Left lung (tissue), 4 donors: ENCODE measurements at regions not wholly inside any gene's neighbourhood (a gene's known extent, or its start where the extent isn't known, plus 50 kb on each side); places are given as distances from the start of the nearest gene placed in this dataset.

ENCODE experiments used
- ATAC-seq: fragments of 200-7000 bp; cut with Tn5 transposase; one replicate; pipeline ENCODE4 v1.9.1; 2020; ENCODE audit warnings: moderate library complexity
- DNase-seq, 4 donors: peaks; one replicate each; pipeline ENCODE4 v3.0.0-alpha.2; 2013 to 2020
- H3K27ac ChIP-seq, 2 donors: fragments of 200-600 bp; sonication (generic) in 1 of 2; one replicate each; pipeline versions ENCODE4 v1.5.0 to v1.8.0; 2020 to 2021
- H3K27me3 ChIP-seq, 2 donors: fragments of 200-600 bp; sonication (generic) in 1 of 2; one replicate each; pipeline versions ENCODE4 v1.5.0 to v1.8.0; 2020 to 2021
- H3K36me3 ChIP-seq, 2 donors: fragments of 200-600 bp; sonication (generic) in 1 of 2; one replicate each; pipeline versions ENCODE4 v1.5.0 to v1.8.0; 2020 to 2021
- H3K4me1 ChIP-seq, 2 donors: fragments of 200-600 bp; one replicate each; pipeline ENCODE4 v1.8.0; 2021
- H3K4me3 ChIP-seq, 2 donors: fragments of 200-600 bp; sonication (generic) in 1 of 2; one replicate each; pipeline versions ENCODE4 v1.5.0 to v1.8.0; 2020 to 2021; ENCODE audit warnings: mild to moderate bottlenecking in 1 of 2
- H3K9me3 ChIP-seq, 2 donors: fragments of 200-600 bp; sonication (generic) in 1 of 2; one replicate each; pipeline versions ENCODE4 v1.5.0 to v1.8.0; 2020 to 2021
- intact Hi-C, 2 donors: fragments of 100-400 bp; cut with DNase I; formaldehyde crosslinking; loops; one replicate each; pipeline versions ENCODE4 v1.11.2 to v1.14.2; 2022
- TF ChIP-seq, protein P1 (sequence below), 2 donors: fragments of 200-600 bp; sonication (generic) in 1 of 2; IDR thresholded peaks; one replicate each; pipeline versions ENCODE4 v1.5.0 to v1.8.0; 2021; ENCODE audit warnings: antibody characterized with exemption in 2 of 2
- donor health status: DM: no; HTN: yes; CAD: no.
- donor health status: DM: no; HTN: no; CAD: no.

DNA sequence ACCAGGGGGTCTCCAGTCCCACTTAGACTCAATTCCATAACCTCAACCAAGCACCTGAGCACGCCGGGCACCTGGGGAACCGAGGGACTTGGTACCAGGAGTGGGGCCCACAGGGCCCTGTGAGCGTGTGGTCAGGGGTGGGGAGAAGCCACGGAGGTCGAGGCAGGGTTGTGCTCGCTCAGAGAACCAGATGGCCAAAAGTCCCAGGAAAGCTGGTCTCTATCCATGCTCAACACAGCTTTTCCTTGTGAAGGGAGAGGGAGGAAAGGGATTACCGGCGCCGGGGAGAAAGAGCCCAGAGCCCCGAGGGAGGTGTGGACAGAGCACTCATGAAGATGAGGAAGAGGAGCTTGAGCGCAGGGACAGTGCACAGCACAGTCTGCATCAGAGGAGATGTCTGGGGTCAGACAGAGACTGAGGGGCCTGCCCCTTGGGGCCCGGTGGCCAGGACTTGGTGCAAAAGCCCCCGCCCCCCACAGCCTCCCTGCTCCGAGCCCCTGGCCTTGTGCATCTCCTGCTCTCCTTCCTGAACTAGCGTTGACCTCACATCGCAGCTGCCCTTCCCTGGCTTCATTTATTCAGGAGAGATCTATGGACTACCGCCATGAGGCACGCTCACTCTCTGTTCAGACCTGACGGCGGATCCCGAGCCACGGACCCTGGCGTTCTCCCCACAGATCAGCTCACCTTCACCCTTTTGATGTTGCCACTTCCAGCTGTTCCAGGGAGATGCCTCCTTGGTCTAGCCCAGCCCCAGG is 355.4 kb upstream of the TNRC6C start:
- intact Hi-C loops = no loop called here
- no peaks in the 10 kb centered on the region for H3K27me3 ChIP-seq
- ATAC-seq (no peak), DNase-seq (no peak)
- H3K9me3 ChIP-seq = no peaks in the 10 kb centered on the region
- peak overlapping the region in 1 of 2 donors; percentile 13 for H3K27ac ChIP-seq
- H3K4me1 ChIP-seq = no peaks in the 10 kb centered on the region
- TF ChIP-seq, protein P1, sequence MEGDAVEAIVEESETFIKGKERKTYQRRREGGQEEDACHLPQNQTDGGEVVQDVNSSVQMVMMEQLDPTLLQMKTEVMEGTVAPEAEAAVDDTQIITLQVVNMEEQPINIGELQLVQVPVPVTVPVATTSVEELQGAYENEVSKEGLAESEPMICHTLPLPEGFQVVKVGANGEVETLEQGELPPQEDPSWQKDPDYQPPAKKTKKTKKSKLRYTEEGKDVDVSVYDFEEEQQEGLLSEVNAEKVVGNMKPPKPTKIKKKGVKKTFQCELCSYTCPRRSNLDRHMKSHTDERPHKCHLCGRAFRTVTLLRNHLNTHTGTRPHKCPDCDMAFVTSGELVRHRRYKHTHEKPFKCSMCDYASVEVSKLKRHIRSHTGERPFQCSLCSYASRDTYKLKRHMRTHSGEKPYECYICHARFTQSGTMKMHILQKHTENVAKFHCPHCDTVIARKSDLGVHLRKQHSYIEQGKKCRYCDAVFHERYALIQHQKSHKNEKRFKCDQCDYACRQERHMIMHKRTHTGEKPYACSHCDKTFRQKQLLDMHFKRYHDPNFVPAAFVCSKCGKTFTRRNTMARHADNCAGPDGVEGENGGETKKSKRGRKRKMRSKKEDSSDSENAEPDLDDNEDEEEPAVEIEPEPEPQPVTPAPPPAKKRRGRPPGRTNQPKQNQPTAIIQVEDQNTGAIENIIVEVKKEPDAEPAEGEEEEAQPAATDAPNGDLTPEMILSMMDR (IDR thresholded peaks at IDR 0.05) = no peak
- no peaks in the 10 kb centered on the region for H3K36me3 ChIP-seq
- H3K4me3 ChIP-seq = no peak overlapping the region

- intact Hi-C loops = no loop called here
- Histone ChIP-seq H3K27me3 (no peaks in the 10 kb centered on the region), H3K27ac (no peak overlapping the region), H3K4me3 (no peak overlapping the region), H3K9me3 (no peaks in the 10 kb centered on the region), H3K4me1 (no peaks in the 10 kb centered on the region), H3K36me3 (no peaks in the 10 kb centered on the region)
- TF ChIP-seq, protein P1 (IDR thresholded peaks at IDR 0.05) = no peak
- DNase-seq (no peak), ATAC-seq (no peak)
These were observed 354.1 kb upstream of the TNRC6C start for GRCh38 chr17:77604301-77604972.

- intact Hi-C loops = no loop called here
- no peak for ATAC-seq
- no peaks in the 10 kb centered on the region for H3K4me1 ChIP-seq
- no peaks in the 10 kb centered on the region for H3K27me3 ChIP-seq
- H3K9me3 ChIP-seq = no peaks in the 10 kb centered on the region
- H3K4me3 ChIP-seq = no peak overlapping the region
- TF ChIP-seq, protein P1 (IDR thresholded peaks at IDR 0.05) = no peak
- DNase-seq = no peak
- no peak overlapping the region for H3K27ac ChIP-seq
- H3K36me3 ChIP-seq = no peaks in the 10 kb centered on the region
These were observed 353.6 kb upstream of the TNRC6C start for GRCh38 chr17:77604973-77605313.

- no peak overlapping the region for H3K27ac ChIP-seq
- H3K9me3 ChIP-seq = no peaks in the 10 kb centered on the region
- no peak overlapping the region for H3K4me3 ChIP-seq
- H3K36me3 ChIP-seq = no peaks in the 10 kb centered on the region
- intact Hi-C loops = no loop called here
- no peak for ATAC-seq
- peaks cover 0 to 7% of the 10 kb centered on the region in 2 donors for H3K4me1 ChIP-seq
- TF ChIP-seq, protein P1 (IDR thresholded peaks at IDR 0.05) = no peak
- no peak for DNase-seq
- no peaks in the 10 kb centered on the region for H3K27me3 ChIP-seq
These were observed 352.2 kb upstream of the TNRC6C start for GRCh38 chr17:77606146-77606864.

DNA sequence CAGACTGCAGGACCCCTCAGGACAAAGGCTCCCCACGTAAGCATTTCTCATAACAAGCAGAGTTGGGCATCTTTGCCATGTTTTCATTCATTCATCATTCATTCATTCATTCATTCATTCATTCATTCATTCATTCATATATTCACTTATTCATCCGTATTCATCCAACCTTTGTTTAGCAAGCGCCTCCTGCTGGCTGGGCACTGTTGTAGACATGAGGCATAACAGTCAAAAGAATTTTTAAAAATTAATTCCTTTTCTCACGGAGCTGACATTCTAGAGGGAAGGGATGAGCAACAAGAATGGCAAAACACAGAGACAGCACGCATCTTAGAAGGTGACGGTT is 351.7 kb upstream of the TNRC6C start:
- intact Hi-C loops = no loop called here
- Histone ChIP-seq H3K27ac (no peak overlapping the region), H3K4me1 (peaks cover 0 to 7% of the 10 kb centered on the region in 2 donors), H3K36me3 (no peaks in the 10 kb centered on the region), H3K4me3 (no peak overlapping the region), H3K9me3 (no peaks in the 10 kb centered on the region), H3K27me3 (no peaks in the 10 kb centered on the region)
- TF ChIP-seq, protein P1 (IDR thresholded peaks at IDR 0.05) = no peak
- ATAC-seq = no peak
- no peak for DNase-seq
